ENCODE measurements at regions not wholly inside any gene's neighbourhood (a gene's known extent, or its start where the extent isn't known, plus 50 kb on each side); places are given as distances from the start of the nearest gene placed in this dataset.

DNA sequence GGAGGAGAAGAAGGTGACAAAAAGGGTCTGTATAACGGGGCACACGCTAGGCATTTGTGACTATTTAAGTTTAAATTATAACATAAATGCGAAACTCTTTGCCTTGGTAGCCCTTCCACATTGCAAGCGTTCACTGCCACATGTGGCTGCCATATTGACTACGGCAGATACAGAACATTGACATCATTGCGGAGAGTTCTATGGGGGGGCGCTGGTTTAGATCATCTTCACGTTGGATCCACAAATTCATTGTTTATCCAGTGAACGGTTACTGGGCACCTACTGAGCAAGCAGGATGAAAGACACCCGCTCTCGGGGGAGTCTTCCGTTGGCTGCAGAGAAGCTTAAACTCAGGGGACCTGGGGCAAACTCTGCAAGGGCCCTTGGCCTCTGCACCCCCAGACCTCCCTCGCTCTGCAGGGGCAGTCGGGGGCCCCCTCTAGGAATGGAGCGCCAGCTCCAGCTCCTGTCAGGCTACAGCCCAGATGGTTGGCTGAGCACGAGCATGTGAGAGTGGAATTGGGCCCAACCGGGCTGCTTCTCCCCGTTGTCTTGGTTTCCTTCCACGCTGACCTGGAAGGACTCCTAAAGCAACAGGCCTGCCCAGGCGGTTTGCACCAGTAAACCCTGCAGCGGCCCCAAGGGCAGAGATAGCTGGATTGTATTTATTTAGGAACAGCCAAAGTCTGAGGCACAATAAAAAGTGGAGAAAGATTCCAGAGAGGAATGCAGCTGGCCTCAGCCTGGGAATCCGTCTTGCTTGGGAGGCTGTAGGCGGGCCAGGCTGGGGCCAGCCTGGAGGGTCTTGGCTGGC, 172.2 kb downstream of the SEC14L1 start:
- no peak overlapping the region for H3K4me3 ChIP-seq (ENCODE audit: low read depth in 1 of 2, low read length in 2 of 2)

DNA sequence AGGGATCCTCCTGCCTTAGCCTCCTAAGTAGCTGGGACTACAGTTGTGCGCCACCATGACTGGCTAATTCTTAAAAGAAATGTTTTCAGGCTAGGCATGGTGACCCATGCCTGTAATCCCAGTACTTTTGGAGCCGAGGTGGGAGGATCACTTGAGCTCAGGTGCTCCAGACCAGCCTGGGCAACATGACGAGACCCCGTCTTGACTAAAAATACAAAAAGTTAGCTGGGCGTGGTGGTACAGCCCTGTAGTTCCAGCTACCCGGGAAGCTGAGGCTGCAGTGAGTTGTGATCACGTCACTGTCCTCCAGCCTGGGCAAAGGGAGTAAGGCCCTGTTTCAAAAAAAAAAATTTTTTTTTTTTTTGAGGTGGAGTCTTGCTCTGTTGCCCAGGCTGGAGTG, 173.1 kb downstream of the SEC14L1 start:
- Histone ChIP-seq H3K9me3 (ENCODE audit: low read length) (no peaks in the 10 kb centered on the region), H3K9ac (ENCODE audit: low read length) (no peak overlapping the region), H3K4me1 (ENCODE audit: insufficient read depth, low read length) (peaks cover 50% of the 10 kb centered on the region), H3K27ac (ENCODE audit: low read depth, low read length) (no peak overlapping the region), H3K36me3 (ENCODE audit: insufficient read depth, low read length) (no peaks in the 10 kb centered on the region), H3K27me3 (ENCODE audit: control insufficient read depth in 1 of 2, insufficient read depth in 2 of 2, low read length in 2 of 2) (no peaks in the 10 kb centered on the region), H3K4me3 (ENCODE audit: low read depth in 1 of 2, low read length in 2 of 2) (no peak overlapping the region)

More for the DNA sequence above, 172.2 kb downstream of the SEC14L1 start:
- Histone ChIP-seq H3K4me1 (ENCODE audit: insufficient read depth, low read length) (peaks cover 54% of the 10 kb centered on the region), H3K36me3 (ENCODE audit: insufficient read depth, low read length) (no peaks in the 10 kb centered on the region), H3K27ac (ENCODE audit: low read depth, low read length) (no peak overlapping the region), H3K9me3 (ENCODE audit: low read length) (no peaks in the 10 kb centered on the region), H3K27me3 (ENCODE audit: control insufficient read depth in 1 of 2, insufficient read depth in 2 of 2, low read length in 2 of 2) (no peaks in the 10 kb centered on the region), H3K9ac (ENCODE audit: low read length) (no peak overlapping the region)

DNA sequence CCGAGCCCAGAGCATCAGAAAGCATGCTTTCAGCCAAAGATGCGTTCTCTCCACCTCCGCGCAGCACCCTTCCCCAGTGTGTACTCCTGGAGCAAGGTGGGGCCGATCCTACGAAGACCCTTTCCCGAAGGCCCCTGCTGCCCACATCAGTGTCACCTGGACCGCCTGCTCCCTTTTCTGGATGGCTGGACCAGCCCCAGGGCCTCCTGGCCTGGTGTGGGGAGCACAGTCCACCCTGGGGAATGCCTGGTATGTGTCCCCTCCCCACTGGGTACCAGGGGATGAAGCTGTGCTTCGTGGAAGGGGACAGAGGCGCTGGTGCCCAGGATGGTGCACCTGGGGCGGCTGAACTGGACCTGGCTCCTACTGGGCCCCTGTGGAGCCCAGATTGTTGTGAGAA, 173.8 kb downstream of the SEC14L1 start:
- no peak overlapping the region for H3K9ac ChIP-seq (ENCODE audit: low read length)
- no peaks in the 10 kb centered on the region for H3K9me3 ChIP-seq (ENCODE audit: low read length)
- H3K4me1 ChIP-seq (ENCODE audit: insufficient read depth, low read length), result peaks cover 50% of the 10 kb centered on the region
- no peaks in the 10 kb centered on the region for H3K36me3 ChIP-seq (ENCODE audit: insufficient read depth, low read length)
- H3K4me3 ChIP-seq (ENCODE audit: low read depth in 1 of 2, low read length in 2 of 2), result no peak overlapping the region
- no peak overlapping the region for H3K27ac ChIP-seq (ENCODE audit: low read depth, low read length)
- no peaks in the 10 kb centered on the region for H3K27me3 ChIP-seq (ENCODE audit: control insufficient read depth in 1 of 2, insufficient read depth in 2 of 2, low read length in 2 of 2)

DNA sequence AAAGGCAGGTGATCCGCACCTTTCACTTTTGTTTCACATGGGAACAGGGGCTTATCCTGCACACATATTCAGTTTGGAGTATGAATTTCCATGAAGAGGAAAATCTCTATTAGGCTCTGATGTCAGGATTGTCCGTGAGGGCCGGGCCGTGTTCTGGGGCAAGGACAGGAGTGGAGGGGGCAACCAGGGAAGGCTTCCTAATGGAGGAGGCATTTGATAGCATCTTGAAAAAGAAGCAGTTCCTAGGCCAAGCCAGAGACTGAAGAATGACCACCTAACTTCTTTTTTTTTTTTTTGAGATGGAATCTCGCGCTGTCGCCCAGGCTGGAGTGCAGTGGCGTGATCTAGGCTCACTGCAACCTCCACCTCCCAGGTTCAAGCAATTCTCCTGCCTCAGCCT, 174.2 kb downstream of the SEC14L1 start:
- Histone ChIP-seq H3K4me3 (ENCODE audit: low read depth in 1 of 2, low read length in 2 of 2) (no peak overlapping the region), H3K27ac (ENCODE audit: low read depth, low read length) (no peak overlapping the region), H3K36me3 (ENCODE audit: insufficient read depth, low read length) (no peaks in the 10 kb centered on the region), H3K9me3 (ENCODE audit: low read length) (no peaks in the 10 kb centered on the region), H3K27me3 (ENCODE audit: control insufficient read depth in 1 of 2, insufficient read depth in 2 of 2, low read length in 2 of 2) (no peaks in the 10 kb centered on the region), H3K4me1 (ENCODE audit: insufficient read depth, low read length) (peaks cover 51% of the 10 kb centered on the region), H3K9ac (ENCODE audit: low read length) (no peak overlapping the region)

DNA sequence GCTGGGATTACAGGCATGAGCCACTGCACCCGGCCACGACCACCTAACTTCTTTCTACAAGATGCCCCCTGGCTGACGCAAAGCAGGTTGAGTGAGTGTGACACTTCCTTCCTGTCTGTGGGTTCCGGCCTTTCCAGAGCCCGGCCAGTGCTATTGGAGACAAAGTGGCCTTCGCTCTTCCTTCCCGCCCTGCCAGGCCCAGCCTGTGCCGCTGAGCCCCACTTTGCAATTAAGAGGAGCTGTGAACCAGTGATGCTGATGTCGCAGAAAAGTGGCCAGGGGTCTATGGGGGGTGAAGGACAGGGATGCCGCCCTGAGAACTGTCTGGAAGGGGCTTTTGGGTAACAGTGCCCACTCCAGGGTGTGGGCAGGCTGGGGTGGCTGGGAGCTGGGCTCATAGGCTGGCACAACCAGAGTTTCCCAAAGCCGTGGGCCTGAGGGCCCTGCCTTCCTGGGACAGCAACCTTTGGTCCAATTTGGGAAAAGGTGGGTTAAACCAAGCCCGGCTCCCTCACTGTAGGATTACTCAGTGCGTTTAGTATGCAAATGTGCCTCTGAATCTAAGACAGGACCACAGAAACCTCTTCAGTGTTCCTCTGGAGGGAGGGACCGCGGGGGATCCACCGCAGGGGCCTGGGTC, 174.9 kb downstream of the SEC14L1 start:
- H3K27me3 ChIP-seq (ENCODE audit: control insufficient read depth in 1 of 2, insufficient read depth in 2 of 2, low read length in 2 of 2), result no peaks in the 10 kb centered on the region
- H3K27ac ChIP-seq (ENCODE audit: low read depth, low read length), result no peak overlapping the region
- no peaks in the 10 kb centered on the region for H3K9me3 ChIP-seq (ENCODE audit: low read length)
- H3K36me3 ChIP-seq (ENCODE audit: insufficient read depth, low read length), result no peaks in the 10 kb centered on the region
- H3K4me3 ChIP-seq (ENCODE audit: low read depth in 1 of 2, low read length in 2 of 2), result no peak overlapping the region
- peaks cover 53% of the 10 kb centered on the region for H3K4me1 ChIP-seq (ENCODE audit: insufficient read depth, low read length)
- no peak overlapping the region for H3K9ac ChIP-seq (ENCODE audit: low read length)

GRCh38 chr17:77316191-77316641, 175.4 kb downstream of the SEC14L1 start:
- H3K4me1 ChIP-seq (ENCODE audit: insufficient read depth, low read length), result peaks cover 58% of the 10 kb centered on the region
- no peaks in the 10 kb centered on the region for H3K9me3 ChIP-seq (ENCODE audit: low read length)
- H3K4me3 ChIP-seq (ENCODE audit: low read depth in 1 of 2, low read length in 2 of 2), result no peak overlapping the region
- no peaks in the 10 kb centered on the region for H3K36me3 ChIP-seq (ENCODE audit: insufficient read depth, low read length)
- no peak overlapping the region for H3K9ac ChIP-seq (ENCODE audit: low read length)
- no peaks in the 10 kb centered on the region for H3K27me3 ChIP-seq (ENCODE audit: control insufficient read depth in 1 of 2, insufficient read depth in 2 of 2, low read length in 2 of 2)
- no peak overlapping the region for H3K27ac ChIP-seq (ENCODE audit: low read depth, low read length)

DNA sequence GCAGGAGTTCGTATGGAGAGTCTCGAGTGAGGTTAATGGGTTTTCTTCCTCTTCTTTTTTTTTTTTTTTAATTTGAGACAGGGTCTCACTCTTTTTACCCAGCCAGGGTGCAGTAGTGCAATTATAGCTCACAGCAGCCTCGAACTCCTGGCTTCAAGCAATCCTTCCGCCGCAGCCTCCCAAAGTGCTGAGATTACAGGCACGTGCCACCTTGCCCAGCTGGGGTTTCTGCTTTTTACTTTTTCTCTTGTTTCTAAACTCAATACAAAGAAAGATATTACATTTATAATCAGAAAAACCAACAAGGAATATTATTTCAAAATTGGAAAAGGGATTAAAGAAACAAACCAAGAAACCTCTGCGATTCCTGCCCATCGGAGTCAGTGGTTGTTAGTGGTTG, 175.9 kb downstream of the SEC14L1 start:
- Histone ChIP-seq H3K4me1 (ENCODE audit: insufficient read depth, low read length) (peaks cover 59% of the 10 kb centered on the region), H3K27ac (ENCODE audit: low read depth, low read length) (no peak overlapping the region), H3K9ac (ENCODE audit: low read length) (no peak overlapping the region), H3K36me3 (ENCODE audit: insufficient read depth, low read length) (no peaks in the 10 kb centered on the region), H3K27me3 (ENCODE audit: control insufficient read depth in 1 of 2, insufficient read depth in 2 of 2, low read length in 2 of 2) (no peaks in the 10 kb centered on the region), H3K9me3 (ENCODE audit: low read length) (no peaks in the 10 kb centered on the region), H3K4me3 (ENCODE audit: low read depth in 1 of 2, low read length in 2 of 2) (no peak overlapping the region)

GRCh38 chr17:77317091-77317750, 176.5 kb downstream of the SEC14L1 start:
- H3K9ac ChIP-seq (ENCODE audit: low read length), result no peak overlapping the region
- H3K27me3 ChIP-seq (ENCODE audit: control insufficient read depth in 1 of 2, insufficient read depth in 2 of 2, low read length in 2 of 2), result no peaks in the 10 kb centered on the region
- no peak overlapping the region for H3K4me3 ChIP-seq (ENCODE audit: low read depth in 1 of 2, low read length in 2 of 2)
- H3K4me1 ChIP-seq (ENCODE audit: insufficient read depth, low read length), result peaks cover 64% of the 10 kb centered on the region
- no peak overlapping the region for H3K27ac ChIP-seq (ENCODE audit: low read depth, low read length)
- H3K9me3 ChIP-seq (ENCODE audit: low read length), result no peaks in the 10 kb centered on the region
- H3K36me3 ChIP-seq (ENCODE audit: insufficient read depth, low read length), result no peaks in the 10 kb centered on the region

GRCh38 chr17:77318021-77318420, 177.3 kb downstream of the SEC14L1 start:
- Histone ChIP-seq H3K4me1 (ENCODE audit: insufficient read depth, low read length) (peaks cover 66% of the 10 kb centered on the region), H3K27ac (ENCODE audit: low read depth, low read length) (no peak overlapping the region), H3K4me3 (ENCODE audit: low read depth in 1 of 2, low read length in 2 of 2) (no peak overlapping the region), H3K9me3 (ENCODE audit: low read length) (no peaks in the 10 kb centered on the region), H3K9ac (ENCODE audit: low read length) (no peak overlapping the region), H3K36me3 (ENCODE audit: insufficient read depth, low read length) (no peaks in the 10 kb centered on the region), H3K27me3 (ENCODE audit: control insufficient read depth in 1 of 2, insufficient read depth in 2 of 2, low read length in 2 of 2) (no peaks in the 10 kb centered on the region)

DNA sequence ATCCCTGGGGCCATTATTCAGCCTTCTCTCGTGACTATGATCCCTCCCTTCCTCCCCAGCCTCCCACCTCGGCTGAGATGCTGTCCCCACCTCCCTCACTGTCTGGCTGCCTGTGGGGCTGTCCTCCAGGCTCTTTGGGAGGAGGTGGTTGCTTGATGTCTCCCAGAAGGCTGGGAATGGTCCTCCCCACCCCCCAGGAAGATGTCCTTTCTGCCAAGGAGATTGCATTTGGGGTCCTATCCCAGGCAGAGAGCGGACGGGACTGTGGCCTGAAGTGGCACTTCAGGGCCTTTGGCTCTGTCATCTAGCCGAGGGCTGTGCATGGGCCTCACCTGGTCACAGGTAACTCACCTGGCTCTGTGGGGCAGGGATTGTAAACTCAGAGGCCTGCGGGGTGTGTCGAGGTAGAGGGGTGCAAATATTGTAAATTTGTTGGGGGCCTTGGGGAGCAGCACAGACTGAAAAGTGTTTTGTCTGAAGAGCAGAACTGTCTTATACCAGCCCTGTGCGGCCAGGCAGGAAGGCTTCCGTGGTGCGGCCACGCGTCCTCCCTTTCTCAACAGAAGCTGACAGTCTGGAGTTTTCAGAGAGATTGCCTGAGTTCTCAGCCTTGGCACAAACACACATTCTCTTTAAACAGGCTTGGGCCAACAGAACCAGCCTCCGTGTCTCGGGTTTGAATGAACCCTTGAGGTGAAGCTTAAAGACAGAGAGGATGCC, 177.9 kb downstream of the SEC14L1 start:
- Histone ChIP-seq H3K9me3 (ENCODE audit: low read length) (no peaks in the 10 kb centered on the region), H3K27me3 (ENCODE audit: control insufficient read depth in 1 of 2, insufficient read depth in 2 of 2, low read length in 2 of 2) (no peaks in the 10 kb centered on the region), H3K36me3 (ENCODE audit: insufficient read depth, low read length) (no peaks in the 10 kb centered on the region), H3K9ac (ENCODE audit: low read length) (peak overlapping the region; percentile 96), H3K27ac (ENCODE audit: low read depth, low read length) (peak overlapping the region; percentile 82), H3K4me3 (ENCODE audit: low read depth in 1 of 2, low read length in 2 of 2) (peak overlapping the region; percentile 42 to 66), H3K4me1 (ENCODE audit: insufficient read depth, low read length) (peaks cover 66% of the 10 kb centered on the region)

Measured in muscle layer of colon (tissue), 2 donors.